ENCODE measurements at regions not wholly inside any gene's neighbourhood (a gene's known extent, or its start where the extent isn't known, plus 50 kb on each side); places are given as distances from the start of the nearest gene placed in this dataset.

GRCh38 chr5:56566374-56567249 is 248.7 kb upstream of the MAP3K1 start:
- Histone ChIP-seq H3K4me1 (ENCODE audit: control insufficient read depth in 1 of 2, insufficient read depth in 2 of 2, low read length in 2 of 2) (peaks cover 59 to 67% of the 10 kb centered on the region in 2 donors), H4K20me1 (ENCODE audit: insufficient read depth, low read length) (no peaks in the 10 kb centered on the region), H3K4me2 (replicated peaks; ENCODE audit: extremely low read depth, low read length, poor library complexity, severe bottlenecking) (peak overlapping the region; percentile 0), H3K27me3 (ENCODE audit: control insufficient read depth in 2 of 2, insufficient read depth in 2 of 2, low read length in 2 of 2) (no peaks in the 10 kb centered on the region), H3K27ac (ENCODE audit: low read depth in 1 of 2, low read length in 2 of 2) (peak overlapping the region in 1 of 2 donors; percentile 73), H3K36me3 (replicated peaks in 1 of 2; ENCODE audit: control insufficient read depth in 1 of 2, insufficient read depth in 2 of 2, low read length in 2 of 2) (no peaks in the 10 kb centered on the region), H3K4me3 (replicated peaks in 1 of 3; ENCODE audit: low read depth in 2 of 3, low read length in 3 of 3) (peak overlapping the region in 1 of 3 experiments; percentile 4), H3K79me2 (ENCODE audit: insufficient read depth, low read length) (no peaks in the 10 kb centered on the region), H2AFZ (ENCODE audit: insufficient read depth, low read depth, low read length, poor library complexity, severe bottlenecking) (no peak overlapping the region), H3K9me3 (replicated peaks in 1 of 2; ENCODE audit: control insufficient read depth in 1 of 2, insufficient read depth in 1 of 2, low read length in 2 of 2) (no peaks in the 10 kb centered on the region), H3K9ac (ENCODE audit: insufficient read depth, low read length, poor library complexity, severe bottlenecking) (no peak overlapping the region)
- WGBS (ENCODE audit: insufficient coverage), result 89% methylated on average over 9 of the region's 12 CpGs
- TF ChIP-seq, protein P1, sequence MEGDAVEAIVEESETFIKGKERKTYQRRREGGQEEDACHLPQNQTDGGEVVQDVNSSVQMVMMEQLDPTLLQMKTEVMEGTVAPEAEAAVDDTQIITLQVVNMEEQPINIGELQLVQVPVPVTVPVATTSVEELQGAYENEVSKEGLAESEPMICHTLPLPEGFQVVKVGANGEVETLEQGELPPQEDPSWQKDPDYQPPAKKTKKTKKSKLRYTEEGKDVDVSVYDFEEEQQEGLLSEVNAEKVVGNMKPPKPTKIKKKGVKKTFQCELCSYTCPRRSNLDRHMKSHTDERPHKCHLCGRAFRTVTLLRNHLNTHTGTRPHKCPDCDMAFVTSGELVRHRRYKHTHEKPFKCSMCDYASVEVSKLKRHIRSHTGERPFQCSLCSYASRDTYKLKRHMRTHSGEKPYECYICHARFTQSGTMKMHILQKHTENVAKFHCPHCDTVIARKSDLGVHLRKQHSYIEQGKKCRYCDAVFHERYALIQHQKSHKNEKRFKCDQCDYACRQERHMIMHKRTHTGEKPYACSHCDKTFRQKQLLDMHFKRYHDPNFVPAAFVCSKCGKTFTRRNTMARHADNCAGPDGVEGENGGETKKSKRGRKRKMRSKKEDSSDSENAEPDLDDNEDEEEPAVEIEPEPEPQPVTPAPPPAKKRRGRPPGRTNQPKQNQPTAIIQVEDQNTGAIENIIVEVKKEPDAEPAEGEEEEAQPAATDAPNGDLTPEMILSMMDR (IDR thresholded peaks at IDR 0.05), result no peak
- DNase-seq, result no peak
- Mint-ChIP-seq H3K4me3 (no peak overlapping the region), H3K9me3 (no peaks in the 10 kb centered on the region), H3K27ac (peak overlapping the region in 6 of 7 donors; percentile 12 to 85 (median 78)), H3K27me3 (ENCODE audit: low read depth in 3 of 3) (no peaks in the 10 kb centered on the region), H3K36me3 (no peaks in the 10 kb centered on the region), H3K4me1 (peaks cover 61% of the 10 kb centered on the region)
- intact Hi-C loops (cut with micrococcal nuclease), result loop anchor here in 1 of 2 donors (5.0 kb wide), 1 partner anchor 106 kb away; no protein-coding TSS in a partner anchor

DNA sequence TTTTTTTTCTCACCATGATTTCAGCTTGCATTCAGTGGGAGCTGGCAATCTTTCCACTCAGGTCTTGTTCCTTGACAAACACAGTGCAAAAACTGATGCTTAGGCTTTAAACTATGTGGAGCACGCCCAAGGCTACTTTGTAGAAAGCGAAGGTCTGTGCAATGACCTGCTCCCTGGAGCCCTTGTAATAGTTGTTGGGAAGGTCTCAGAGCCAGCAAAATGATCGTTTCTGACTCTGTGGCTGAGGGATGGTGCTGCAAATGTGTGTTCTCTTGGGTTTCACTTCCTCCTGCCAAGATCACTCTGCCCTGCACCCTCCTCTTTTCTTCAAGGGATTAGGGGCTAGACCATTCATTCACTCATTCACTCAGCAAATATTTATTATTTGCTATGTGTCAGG is 249.7 kb upstream of the MAP3K1 start:
- H3K4me1 Mint-ChIP-seq, result peaks cover 61% of the 10 kb centered on the region
- H3K4me3 Mint-ChIP-seq, result peak overlapping the region in 1 of 2 donors; percentile 69
- peak overlapping the region; percentile 56 for H3K4me2 ChIP-seq (replicated peaks; ENCODE audit: extremely low read depth, low read length, poor library complexity, severe bottlenecking)
- H3K36me3 ChIP-seq (replicated peaks in 1 of 2; ENCODE audit: control insufficient read depth in 1 of 2, insufficient read depth in 2 of 2, low read length in 2 of 2), result no peaks in the 10 kb centered on the region
- peak overlapping the region; percentile 57 to 73 for H3K27ac ChIP-seq (ENCODE audit: low read depth in 1 of 2, low read length in 2 of 2)
- TF ChIP-seq, protein P1 (IDR thresholded peaks at IDR 0.05), result no peak
- no peaks in the 10 kb centered on the region for H4K20me1 ChIP-seq (ENCODE audit: insufficient read depth, low read length)
- peaks cover 0 to under 1% (median 0%) of the 10 kb centered on the region in 7 donors for H3K9me3 Mint-ChIP-seq
- H3K4me1 ChIP-seq (ENCODE audit: control insufficient read depth in 1 of 2, insufficient read depth in 2 of 2, low read length in 2 of 2), result peaks cover 59 to 67% of the 10 kb centered on the region in 2 donors
- H3K36me3 Mint-ChIP-seq, result no peaks in the 10 kb centered on the region
- intact Hi-C loops (cut with micrococcal nuclease), result loop anchor here in 1 of 2 donors (5.0 kb wide), 1 partner anchor 107 kb away; no protein-coding TSS in a partner anchor
- H3K79me2 ChIP-seq (ENCODE audit: insufficient read depth, low read length), result no peaks in the 10 kb centered on the region
- peak overlapping the region in 1 of 3 experiments; percentile 55 for H3K4me3 ChIP-seq (replicated peaks in 1 of 3; ENCODE audit: low read depth in 2 of 3, low read length in 3 of 3)
- no peaks in the 10 kb centered on the region for H3K9me3 ChIP-seq (replicated peaks in 1 of 2; ENCODE audit: control insufficient read depth in 1 of 2, insufficient read depth in 1 of 2, low read length in 2 of 2)
- H3K27me3 ChIP-seq (ENCODE audit: control insufficient read depth in 2 of 2, insufficient read depth in 2 of 2, low read length in 2 of 2), result no peaks in the 10 kb centered on the region
- peak overlapping the region; percentile 23 for H2AFZ ChIP-seq (ENCODE audit: insufficient read depth, low read depth, low read length, poor library complexity, severe bottlenecking)
- WGBS (ENCODE audit: insufficient coverage), result 11% methylated on average over 2 of the region's 3 CpGs
- no peaks in the 10 kb centered on the region for H3K27me3 Mint-ChIP-seq (ENCODE audit: low read depth in 3 of 3)
- peak overlapping the region; percentile 34 to 88 (median 79) for H3K27ac Mint-ChIP-seq
- no peak overlapping the region for H3K9ac ChIP-seq (ENCODE audit: insufficient read depth, low read length, poor library complexity, severe bottlenecking)
- DNase-seq, result peak; percentile 75
